H1 (cell line): ENCODE measurements at regions not wholly inside any gene's neighbourhood (a gene's known extent, or its start where the extent isn't known, plus 50 kb on each side); places are given as distances from the start of the nearest gene placed in this dataset.

Source experiments
- CTBP2 ChIP-seq: IDR thresholded peaks from 2 replicates; pipeline ENCODE4 v1.7.0; 2011; ENCODE audit warnings: borderline replicate concordance, mild to moderate bottlenecking, moderate library complexity, mixed read lengths, low read length; ENCODE audit not compliant: insufficient read depth, insufficient read length
- KDM1A ChIP-seq: fragments of 200-600, 300-600 bp; sonication (generic); IDR thresholded peaks from 2 replicates; pipeline ENCODE4 v1.7.1; 2016; ENCODE audit warnings: mild to moderate bottlenecking, low read length, borderline replicate concordance
- PHF8 ChIP-seq: fragments of 200-600 bp; sonication (generic); conservative IDR thresholded peaks from 2 replicates; pipeline ENCODE4 v1.7.1; 2012; ENCODE audit warnings: low read depth, mild to moderate bottlenecking, inconsistent platforms, low read length, moderate library complexity
- TCF12 ChIP-seq: IDR thresholded peaks from 2 replicates; pipeline ENCODE4 v1.6.1; 2011; ENCODE audit warnings: low read depth, mild to moderate bottlenecking, low read length
- TEAD4 ChIP-seq: IDR thresholded peaks from 2 replicates; pipeline ENCODE4 v1.6.1; 2012; ENCODE audit warnings: low read depth, low read length, inconsistent platforms, mixed read lengths

GRCh38 chr12:19605720-19606119, 166.4 kb downstream of the AEBP2 start (continued):
- TF ChIP-seq CTBP2 (no peak), TEAD4 (no peak), PHF8 (no peak), KDM1A (no peak), TCF12 (no peak)
